Spleen (tissue), 11 donors: ENCODE measurements at regions not wholly inside any gene's neighbourhood (a gene's known extent, or its start where the extent isn't known, plus 50 kb on each side); places are given as distances from the start of the nearest gene placed in this dataset.
A peak's percentile ranks its signal among the peaks of the same experiment; 100 is the strongest.

Source experiments
- DNase-seq: peaks from one replicate; pipeline ENCODE4 v3.0.0-alpha.2; 2020
- H3K27ac ChIP-seq, 8 donors: fragments of 200-600 bp; sonication (generic) in 7 of 8; 1 replicate in 4 of 8; 2 replicates in 4 of 8; pipeline versions ENCODE4 v1.5.0 to v1.8.0; 2016 to 2021; ENCODE audit warnings: inconsistent platforms in 4 of 8, mild to moderate bottlenecking in 4 of 8, moderate library complexity in 1 of 8
- H3K27me3 ChIP-seq, 7 donors: fragments of 200-600 bp; sonication (generic) in 6 of 7; replicated peaks in 1 of 7; 1 replicate in 4 of 7; 2 replicates in 3 of 7; pipeline versions ENCODE4 v1.5.0 to v1.8.0; 2016 to 2021; ENCODE audit warnings: inconsistent platforms in 3 of 7, mild to moderate bottlenecking in 1 of 7
- H3K36me3 ChIP-seq, 6 donors: fragments of 200-600 bp; sonication (generic) in 5 of 6; 1 replicate in 4 of 6; 2 replicates in 2 of 6; pipeline versions ENCODE4 v1.5.0 to v1.8.0; 2016 to 2021; ENCODE audit warnings: inconsistent platforms in 2 of 6
- H3K4me1 ChIP-seq, 6 donors: fragments of 200-600 bp; sonication (generic) in 5 of 6; 1 replicate in 3 of 6; 2 replicates in 3 of 6; pipeline versions ENCODE4 v1.5.0 to v1.8.0; 2016 to 2021; ENCODE audit warnings: inconsistent platforms in 3 of 6
- H3K4me3 ChIP-seq, 8 donors: fragments of 200-600 bp; sonication (generic) in 7 of 8; 1 replicate in 4 of 8; 2 replicates in 4 of 8; pipeline versions ENCODE4 v1.5.0 to v1.8.0; 2016 to 2021; ENCODE audit warnings: inconsistent platforms in 4 of 8, mild to moderate bottlenecking in 4 of 8, moderate library complexity in 2 of 8
- H3K9me3 ChIP-seq, 8 donors: fragments of 200-600 bp; sonication (generic) in 7 of 8; 1 replicate in 4 of 8; 2 replicates in 4 of 8; pipeline versions ENCODE4 v1.5.0 to v1.8.0; 2016 to 2021; ENCODE audit warnings: inconsistent platforms in 4 of 8
- CTCF ChIP-seq, 11 experiments: fragments of 200-600 bp in 7 of 11; fragments of 450-650 bp in 4 of 11; sonication (generic) in 4 of 11; IDR thresholded peaks in 8 of 11; conservative IDR thresholded peaks in 3 of 11; 1 replicate in 7 of 11; 2 replicates in 4 of 11; pipeline versions ENCODE4 v1.4.0 to v1.8.0; 2016 to 2021; ENCODE audit warnings: antibody characterized with exemption in 11 of 11, inconsistent platforms in 4 of 11, mild to moderate bottlenecking in 1 of 11
- POLR2A ChIP-seq, 3 donors: fragments of 450-650 bp; IDR thresholded peaks; one replicate each; pipeline ENCODE4 v1.5.1; 2017; ENCODE audit warnings: antibody characterized with exemption in 3 of 3, mild to moderate bottlenecking in 1 of 3
- POLR2AphosphoS5 ChIP-seq, 3 donors: sonication (generic); formaldehyde crosslinking; IDR thresholded peaks; one replicate each; pipeline ENCODE4 v1.5.1; 2017; ENCODE audit warnings: antibody characterized with exemption in 3 of 3
- WGBS, 5 donors: extraction: QIAGEN DNeasy Blood & Tissue Kit in 3 of 5; methylation state at CpG; one replicate each; pipeline versions ENCODE4 v1.1.5 to v1.1.7; 2013 to 2018; 5-methylcytosine and 5-hydroxymethylcytosine counted together
- intact Hi-C: fragments of 100-400 bp; cut with DNase I; formaldehyde crosslinking; loops from one replicate; pipeline ENCODE4 v1.15.0; 2023; ENCODE audit warnings: low total_unique reads
- donor health status: healthy with polysubstance abuse.
- donor health status: DM: no; HTN: no; CAD: no; lungs with moderate emphysema.
- donor health status: DM: no; HTN: no; CAD: no.
- donor health status: Bipolar disorder and iron deficiency.
- donor health status: healthy.
- donor health status: DM: no; HTN: no; CAD: no.
- donor health status: DM: yes; HTN: yes; CAD: no.

GRCh38 chr2:234204480-234204879 lies 154.0 kb downstream of the SPP2 start:
- intact Hi-C loops: no loop called here
- no peak for DNase-seq
- Histone ChIP-seq H3K27ac (no peak overlapping the region), H3K36me3 (no peaks in the 10 kb centered on the region), H3K27me3 (peaks cover 0 to 2% (median 0%) of the 10 kb centered on the region in 7 donors), H3K4me1 (no peaks in the 10 kb centered on the region), H3K9me3 (peaks cover 0 to 26% (median 14%) of the 10 kb centered on the region in 8 donors), H3K4me3 (no peak overlapping the region)
- 83 to 95% (median 88%) methylated on average over 1 of the region's 1 CpG for WGBS, 5 donors
- TF ChIP-seq CTCF (IDR thresholded peaks at IDR 0.05 in 8 of 11, conservative IDR thresholded peaks at IDR 0.05 in 3 of 11) (no peak), POLR2AphosphoS5 (IDR thresholded peaks at IDR 0.05) (no peak), POLR2A (IDR thresholded peaks at IDR 0.05) (no peak)

- Histone ChIP-seq H3K27ac (peak overlapping the region in 7 of 8 donors; percentile 18 to 62 (median 44)), H3K27me3 (peaks cover 0 to 12% (median 0%) of the 10 kb centered on the region in 7 donors)
Measured at GRCh38 chr2:234203135-234203984, 152.9 kb downstream of the SPP2 start.

GRCh38 chr2:234202601-234203000 lies 152.1 kb downstream of the SPP2 start:
- H3K27ac ChIP-seq: peak overlapping the region in 3 of 8 donors; percentile 18 to 62 (median 61)
- H3K27me3 ChIP-seq: peaks cover 0 to 12% (median 0%) of the 10 kb centered on the region in 7 donors
- intact Hi-C loops: no loop called here
- H3K36me3 ChIP-seq: no peaks in the 10 kb centered on the region
- no peak for DNase-seq
- H3K9me3 ChIP-seq: peaks cover 0 to 26% (median 14%) of the 10 kb centered on the region in 8 donors
- 69 to 93% (median 89%) methylated on average over 2 of the region's 2 CpGs for WGBS, 5 donors
- TF ChIP-seq POLR2AphosphoS5 (IDR thresholded peaks at IDR 0.05) (no peak), POLR2A (IDR thresholded peaks at IDR 0.05) (no peak), CTCF (IDR thresholded peaks at IDR 0.05 in 8 of 11, conservative IDR thresholded peaks at IDR 0.05 in 3 of 11) (no peak)
- no peak overlapping the region for H3K4me3 ChIP-seq
- H3K4me1 ChIP-seq: no peaks in the 10 kb centered on the region

More at GRCh38 chr2:234203135-234203984, 152.9 kb downstream of the SPP2 start:
- WGBS, 5 donors: 61 to 75% (median 71%) methylated on average over 12 of the region's 12 CpGs
- intact Hi-C loops: no loop called here
- Histone ChIP-seq H3K4me3 (no peak overlapping the region), H3K36me3 (no peaks in the 10 kb centered on the region), H3K4me1 (no peaks in the 10 kb centered on the region), H3K9me3 (peaks cover 0 to 26% (median 14%) of the 10 kb centered on the region in 8 donors)
- TF ChIP-seq CTCF (IDR thresholded peaks at IDR 0.05 in 8 of 11, conservative IDR thresholded peaks at IDR 0.05 in 3 of 11): no peak
- no peak for TF ChIP-seq POLR2AphosphoS5 (IDR thresholded peaks at IDR 0.05)
- no peak for TF ChIP-seq POLR2A (IDR thresholded peaks at IDR 0.05)
- DNase-seq: no peak

- Histone ChIP-seq H3K4me1 (no peaks in the 10 kb centered on the region), H3K9me3 (peaks cover 0 to 10% (median 4%) of the 10 kb centered on the region in 8 donors), H3K27ac (no peak overlapping the region), H3K27me3 (peaks cover 0 to 12% (median 0%) of the 10 kb centered on the region in 7 donors), H3K4me3 (no peak overlapping the region), H3K36me3 (no peaks in the 10 kb centered on the region)
- DNase-seq: no peak
- intact Hi-C loops: no loop called here
- 46 to 54% (median 50%) methylated on average over 3 of the region's 3 CpGs for WGBS, 5 donors
- TF ChIP-seq POLR2AphosphoS5 (IDR thresholded peaks at IDR 0.05): no peak
- no peak for TF ChIP-seq POLR2A (IDR thresholded peaks at IDR 0.05)
- no peak for TF ChIP-seq CTCF (IDR thresholded peaks at IDR 0.05 in 8 of 11, conservative IDR thresholded peaks at IDR 0.05 in 3 of 11)
Measured at GRCh38 chr2:234199996-234200395, 149.5 kb downstream of the SPP2 start.
